GM23248 (cell line): ENCODE measurements at regions not wholly inside any gene's neighbourhood (a gene's known extent, or its start where the extent isn't known, plus 50 kb on each side); places are given as distances from the start of the nearest gene placed in this dataset.

Source experiments
- DNase-seq: peaks from one replicate; pipeline ENCODE4 v3.0.0-alpha.2; 2015
- H2AFZ ChIP-seq: fragments of 200-600 bp; sonication (generic); 2 replicates; pipeline ENCODE4 v1.6.1; 2016; ENCODE audit warnings: antibody characterized with exemption
- H3F3A ChIP-seq: fragments of 200-600 bp; sonication (generic); 2 replicates; pipeline ENCODE4 v1.6.1; 2016; ENCODE audit warnings: mild to moderate bottlenecking, antibody characterized with exemption, mixed run types; ENCODE audit not compliant: insufficient read depth
- H3K27ac ChIP-seq: fragments of 200-600 bp; sonication (generic); 2 replicates; pipeline ENCODE4 v1.5.1; 2016; ENCODE audit warnings: mild to moderate bottlenecking
- H3K27me3 ChIP-seq: fragments of 200-600 bp; sonication (generic); replicated peaks from 2 replicates; pipeline ENCODE4 v1.6.1; 2016; ENCODE audit warnings: mild to moderate bottlenecking; ENCODE audit not compliant: insufficient read depth
- H3K36me3 ChIP-seq: fragments of 200-600 bp; sonication (generic); 2 replicates; pipeline ENCODE4 v1.6.1; 2016; ENCODE audit warnings: low read depth, mild to moderate bottlenecking
- H3K4me1 ChIP-seq: fragments of 200-600 bp; sonication (generic); 2 replicates; pipeline ENCODE4 v1.6.1; 2016; ENCODE audit warnings: mild to moderate bottlenecking; ENCODE audit not compliant: insufficient read depth
- H3K4me2 ChIP-seq: fragments of 200-600 bp; sonication (generic); one replicate; pipeline ENCODE4 v1.6.1; 2016; ENCODE audit warnings: mild to moderate bottlenecking; ENCODE audit not compliant: unreplicated experiment
- H3K4me3 ChIP-seq: fragments of 200-600 bp; sonication (generic); 2 replicates; pipeline ENCODE4 v1.5.1; 2016; ENCODE audit warnings: mild to moderate bottlenecking
- H3K79me2 ChIP-seq: fragments of 200-600 bp; sonication (generic); 2 replicates; pipeline ENCODE4 v1.6.1; 2016; ENCODE audit warnings: mild to moderate bottlenecking; ENCODE audit not compliant: insufficient read depth
- H3K9ac ChIP-seq: fragments of 200-600 bp; sonication (generic); 2 replicates; pipeline ENCODE4 v1.6.1; 2016; ENCODE audit warnings: mild to moderate bottlenecking
- H3K9me2 ChIP-seq: fragments of 200-600 bp; sonication (generic); 2 replicates; pipeline ENCODE4 v1.6.1; 2016; ENCODE audit warnings: mixed run types, mild to moderate bottlenecking, moderate library complexity; ENCODE audit not compliant: insufficient read depth
- H3K9me3 ChIP-seq: fragments of 200-600 bp; sonication (generic); one replicate; pipeline ENCODE4 v1.6.1; 2017; ENCODE audit warnings: low read depth
- H4K20me1 ChIP-seq: fragments of 200-600 bp; sonication (generic); 2 replicates; pipeline ENCODE4 v1.6.0; 2016; ENCODE audit not compliant: insufficient read depth
- EZH2 ChIP-seq: fragments of 200-600 bp; sonication (generic); IDR thresholded peaks from 2 replicates; pipeline ENCODE4 v1.6.1; 2018; ENCODE audit warnings: antibody characterized with exemption, mild to moderate bottlenecking; ENCODE audit not compliant: insufficient read depth, poor library complexity, severe bottlenecking
- EZH2phosphoT487 ChIP-seq: fragments of 200-600 bp; sonication (generic); IDR thresholded peaks from 2 replicates; pipeline ENCODE4 v1.6.1; 2018; ENCODE audit warnings: antibody characterized with exemption, moderate library complexity, mild to moderate bottlenecking, low read depth; ENCODE audit not compliant: insufficient read depth
- WGBS, 2 experiments: methylation state at CpG; one replicate each; pipeline ENCODE4 v1.1.6; 2015 to 2017; ENCODE audit warnings: low lambda C conversion rate in 2 of 2, low coverage in 1 of 2; ENCODE audit errors: missing lambda C conversion rate in 2 of 2; 5-methylcytosine and 5-hydroxymethylcytosine counted together
- in situ Hi-C: fragments of 300-500 bp; cut with MboI; formaldehyde crosslinking; loops from 2 replicates; pipeline ENCODE4 v1.15.0; 2020

- no peak overlapping the region for H3K27ac ChIP-seq
- H2AFZ ChIP-seq = no peak overlapping the region
- no peak for TF ChIP-seq EZH2phosphoT487
- no peak for TF ChIP-seq EZH2
- in situ Hi-C loops = no loop called here
- no peak overlapping the region for H3K4me3 ChIP-seq
- H3K79me2 ChIP-seq = no peaks in the 10 kb centered on the region
- H3K9me2 ChIP-seq = no peaks in the 10 kb centered on the region
- H3K4me2 ChIP-seq = no peak overlapping the region
- no peak for DNase-seq
- WGBS, 2 experiments = 38 to 45% methylated on average over 3 of the region's 3 CpGs
- H3F3A ChIP-seq = no peaks in the 10 kb centered on the region
- no peaks in the 10 kb centered on the region for H3K9me3 ChIP-seq
- no peak overlapping the region for H3K9ac ChIP-seq
- no peaks in the 10 kb centered on the region for H3K4me1 ChIP-seq
- H4K20me1 ChIP-seq = no peaks in the 10 kb centered on the region
- no peaks in the 10 kb centered on the region for H3K36me3 ChIP-seq
- H3K27me3 ChIP-seq = no peaks in the 10 kb centered on the region
Measured at GRCh38 chr2:16068552-16068940, 128.2 kb downstream of the MYCN start.

DNA sequence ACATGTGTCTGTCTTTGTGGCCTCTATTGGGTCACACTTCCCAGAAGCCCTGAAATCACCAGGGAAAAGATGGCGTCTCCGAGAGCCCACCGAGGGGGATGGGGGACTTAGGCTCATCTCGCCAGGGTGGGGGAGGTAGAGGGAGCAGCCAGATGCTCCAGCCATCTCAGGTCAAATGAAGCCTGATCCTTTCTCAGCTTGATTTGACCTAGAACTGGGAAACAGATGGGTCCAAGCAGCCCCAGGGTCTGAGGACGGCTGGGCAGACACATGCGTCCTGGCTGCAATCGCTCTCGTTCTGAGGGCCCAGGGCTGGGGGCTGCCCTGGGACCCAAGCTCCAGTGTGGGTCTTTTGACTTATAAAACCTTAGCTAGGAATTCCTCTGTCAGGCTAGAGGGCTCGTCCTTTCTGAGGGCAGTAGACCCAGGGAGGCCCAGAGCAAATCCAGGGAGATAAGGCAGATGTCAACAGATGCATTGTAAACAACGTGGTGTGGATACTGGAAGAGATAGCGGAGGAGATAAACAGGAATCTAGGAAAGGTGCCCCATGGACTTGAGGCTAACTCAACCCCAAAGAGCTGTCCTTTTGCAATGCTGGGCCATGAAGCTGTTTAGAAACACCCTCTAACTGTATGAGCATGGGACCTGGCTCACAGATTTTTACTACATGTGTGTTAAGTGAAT is 127.7 kb downstream of the MYCN start:
- H3K27me3 ChIP-seq = no peaks in the 10 kb centered on the region
- no peak overlapping the region for H2AFZ ChIP-seq
- H3F3A ChIP-seq = no peaks in the 10 kb centered on the region
- H3K36me3 ChIP-seq = no peaks in the 10 kb centered on the region
- H3K4me2 ChIP-seq = no peak overlapping the region
- H3K27ac ChIP-seq = no peak overlapping the region
- no peaks in the 10 kb centered on the region for H4K20me1 ChIP-seq
- H3K4me3 ChIP-seq = no peak overlapping the region
- no peak for TF ChIP-seq EZH2
- TF ChIP-seq EZH2phosphoT487 = no peak
- H3K9me3 ChIP-seq = no peaks in the 10 kb centered on the region
- H3K9ac ChIP-seq = no peak overlapping the region
- H3K4me1 ChIP-seq = no peaks in the 10 kb centered on the region
- no peaks in the 10 kb centered on the region for H3K79me2 ChIP-seq
- no peaks in the 10 kb centered on the region for H3K9me2 ChIP-seq
- 40 to 46% methylated on average over 10 to 11 of the region's 11 CpGs for WGBS, 2 experiments
- DNase-seq = no peak
- in situ Hi-C loops = no loop called here

- 24 to 27% methylated on average over 5 of the region's 5 CpGs for WGBS, 2 experiments
Measured at GRCh38 chr2:16067444-16067843, 127.1 kb downstream of the MYCN start.

GRCh38 chr2:16067037-16067406 is 126.7 kb downstream of the MYCN start:
- TF ChIP-seq EZH2phosphoT487 (no peak), EZH2 (no peak)
- DNase-seq = no peak
- H3K4me3 ChIP-seq = no peak overlapping the region
- H4K20me1 ChIP-seq = no peaks in the 10 kb centered on the region
- H3K4me1 ChIP-seq = no peaks in the 10 kb centered on the region
- H3K9me2 ChIP-seq = no peaks in the 10 kb centered on the region
- H3K4me2 ChIP-seq = no peak overlapping the region
- in situ Hi-C loops = no loop called here
- WGBS, 2 experiments = 23 to 26% methylated on average over 10 of the region's 10 CpGs
- H3K9me3 ChIP-seq = no peaks in the 10 kb centered on the region
- no peak overlapping the region for H2AFZ ChIP-seq
- H3F3A ChIP-seq = no peaks in the 10 kb centered on the region
- H3K27ac ChIP-seq = no peak overlapping the region
- no peak overlapping the region for H3K9ac ChIP-seq
- H3K27me3 ChIP-seq = no peaks in the 10 kb centered on the region
- no peaks in the 10 kb centered on the region for H3K79me2 ChIP-seq
- no peaks in the 10 kb centered on the region for H3K36me3 ChIP-seq

More at GRCh38 chr2:16067444-16067843, 127.1 kb downstream of the MYCN start:
- Histone ChIP-seq H3K4me2 (no peak overlapping the region), H4K20me1 (no peaks in the 10 kb centered on the region), H3K4me1 (no peaks in the 10 kb centered on the region), H3K79me2 (no peaks in the 10 kb centered on the region), H3K36me3 (no peaks in the 10 kb centered on the region), H3K9me3 (no peaks in the 10 kb centered on the region), H3F3A (no peaks in the 10 kb centered on the region), H3K27me3 (no peaks in the 10 kb centered on the region), H3K4me3 (no peak overlapping the region), H3K9me2 (no peaks in the 10 kb centered on the region), H3K9ac (no peak overlapping the region), H3K27ac (no peak overlapping the region), H2AFZ (no peak overlapping the region)
- no peak for TF ChIP-seq EZH2phosphoT487
- TF ChIP-seq EZH2 = no peak
- in situ Hi-C loops = no loop called here
- DNase-seq = no peak
